Transverse colon (tissue), 4 donors: ENCODE measurements at regions not wholly inside any gene's neighbourhood (a gene's known extent, or its start where the extent isn't known, plus 50 kb on each side); places are given as distances from the start of the nearest gene placed in this dataset.

Experiments used
- DNase-seq: peaks from one replicate; pipeline ENCODE4 v3.0.0-alpha.2; 2019
- H3K27ac ChIP-seq, 4 donors: fragments of 200-600 bp; sonication (generic); 2 replicates each; pipeline ENCODE4 v1.5.1; 2016 to 2018; ENCODE audit warnings: inconsistent platforms in 4 of 4
- H3K27me3 ChIP-seq: fragments of 200-600 bp; sonication (generic); 2 replicates; pipeline ENCODE4 v1.5.1; 2017; ENCODE audit warnings: inconsistent platforms
- H3K36me3 ChIP-seq, 4 donors: fragments of 200-600 bp; sonication (generic); 2 replicates each; pipeline ENCODE4 v1.5.1; 2017 to 2019; ENCODE audit warnings: inconsistent platforms in 4 of 4
- H3K4me1 ChIP-seq, 4 donors: fragments of 200-600 bp; sonication (generic); 2 replicates each; pipeline ENCODE4 v1.5.1; 2017 to 2020; ENCODE audit warnings: inconsistent platforms in 4 of 4
- H3K4me3 ChIP-seq, 4 donors: fragments of 200-600 bp; sonication (generic); 1 replicate in 1 of 4; 2 replicates in 3 of 4; pipeline versions ENCODE4 v1.5.1 to v1.6.1; 2017 to 2019; ENCODE audit warnings: inconsistent platforms in 4 of 4
- H3K9me3 ChIP-seq, 2 donors: fragments of 200-600 bp; sonication (generic); 2 replicates each; pipeline ENCODE4 v1.5.1; 2017 to 2019; ENCODE audit warnings: inconsistent platforms in 2 of 2
- CTCF ChIP-seq, 5 experiments: fragments of 200-600 bp in 3 of 5; fragments of 450-650 bp in 2 of 5; sonication (generic) in 3 of 5; IDR thresholded peaks; 1 replicate in 2 of 5; 2 replicates in 3 of 5; pipeline ENCODE4 v1.5.1; 2016 to 2017; ENCODE audit warnings: antibody characterized with exemption in 5 of 5, inconsistent platforms in 3 of 5, mild to moderate bottlenecking in 2 of 5, moderate library complexity in 1 of 5
- EP300 ChIP-seq: sonication (generic); formaldehyde crosslinking; IDR thresholded peaks from one replicate; pipeline ENCODE4 v1.6.1; 2017; ENCODE audit warnings: antibody characterized with exemption, low read depth
- POLR2A ChIP-seq: fragments of 450-650 bp; IDR thresholded peaks from one replicate; pipeline ENCODE4 v1.6.1; 2016; ENCODE audit warnings: antibody characterized with exemption, mild to moderate bottlenecking, moderate library complexity
- POLR2AphosphoS5 ChIP-seq, 3 donors: sonication (generic); formaldehyde crosslinking; IDR thresholded peaks; one replicate each; pipeline ENCODE4 v1.6.1; 2016; ENCODE audit warnings: antibody characterized with exemption in 3 of 3
- WGBS, 2 donors: methylation state at CpG; one replicate each; pipeline ENCODE4 v1.1.5; 2018; ENCODE audit warnings: low coverage in 1 of 2; 5-methylcytosine and 5-hydroxymethylcytosine counted together
- in situ Hi-C, 4 donors: fragments of 200-750 bp; cut with MboI; loops; one replicate each; pipeline versions ENCODE4 v1.15.0 to v1.15.1; 2017; ENCODE audit warnings: low sequenced_read_pairs in 3 of 4, low pct_ligation_motif_present in 1 of 4, low pct_unique_long_range_greater_than_20kb in 1 of 4
- intact Hi-C: fragments of 100-400 bp; cut with DNase I; formaldehyde crosslinking; loops from one replicate; pipeline ENCODE4 v1.15.1; 2023; ENCODE audit warnings: low total_unique reads

DNA sequence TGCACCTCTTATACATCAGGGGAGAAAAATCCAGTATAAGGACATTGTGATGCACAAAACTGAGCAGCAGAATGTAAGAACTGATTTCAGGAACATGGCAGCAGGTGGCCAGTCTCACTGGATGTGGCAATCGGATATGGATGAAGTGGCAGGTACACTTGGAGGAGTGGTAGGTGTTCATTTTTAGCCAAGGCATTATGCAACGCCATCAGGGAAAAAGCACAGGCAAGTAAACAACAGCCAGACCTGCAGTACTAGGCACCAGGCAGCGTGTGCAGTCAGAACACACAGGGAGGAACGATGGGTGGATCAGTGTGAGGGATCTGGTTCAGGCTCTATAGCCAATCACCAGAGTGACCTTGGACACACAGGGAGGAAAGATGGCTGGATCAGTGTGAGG, 77.4 kb upstream of the GCFC2 start:
- H3K27me3 ChIP-seq = no peaks in the 10 kb centered on the region
- H3K36me3 ChIP-seq = no peaks in the 10 kb centered on the region
- intact Hi-C loops = no loop called here
- H3K4me1 ChIP-seq = no peaks in the 10 kb centered on the region
- no peaks in the 10 kb centered on the region for H3K9me3 ChIP-seq
- no peak overlapping the region for H3K27ac ChIP-seq
- DNase-seq = no peak
- no peak overlapping the region for H3K4me3 ChIP-seq
- in situ Hi-C loops = no loop called here
- TF ChIP-seq EP300 (no peak), POLR2A (no peak), CTCF (IDR thresholded peaks at IDR 0.05) (no peak), POLR2AphosphoS5 (IDR thresholded peaks at IDR 0.05) (no peak)
- 76 to 77% methylated on average over 4 of the region's 4 CpGs for WGBS, 2 donors

GRCh38 chr2:75787532-75788132, 76.9 kb upstream of the GCFC2 start:
- H3K36me3 ChIP-seq = no peaks in the 10 kb centered on the region
- no peaks in the 10 kb centered on the region for H3K4me1 ChIP-seq
- TF ChIP-seq CTCF (IDR thresholded peaks at IDR 0.05) (peak; percentile 25 to 45 (median 34)), POLR2AphosphoS5 (IDR thresholded peaks at IDR 0.05) (no peak)
- H3K27ac ChIP-seq = no peak overlapping the region
- DNase-seq = no peak
- WGBS, 2 donors = 24 to 26% methylated on average over 5 of the region's 5 CpGs
- in situ Hi-C loops (no loop called here), intact Hi-C loops (no loop called here)
- no peaks in the 10 kb centered on the region for H3K9me3 ChIP-seq
- no peaks in the 10 kb centered on the region for H3K27me3 ChIP-seq
- no peak overlapping the region for H3K4me3 ChIP-seq

DNA sequence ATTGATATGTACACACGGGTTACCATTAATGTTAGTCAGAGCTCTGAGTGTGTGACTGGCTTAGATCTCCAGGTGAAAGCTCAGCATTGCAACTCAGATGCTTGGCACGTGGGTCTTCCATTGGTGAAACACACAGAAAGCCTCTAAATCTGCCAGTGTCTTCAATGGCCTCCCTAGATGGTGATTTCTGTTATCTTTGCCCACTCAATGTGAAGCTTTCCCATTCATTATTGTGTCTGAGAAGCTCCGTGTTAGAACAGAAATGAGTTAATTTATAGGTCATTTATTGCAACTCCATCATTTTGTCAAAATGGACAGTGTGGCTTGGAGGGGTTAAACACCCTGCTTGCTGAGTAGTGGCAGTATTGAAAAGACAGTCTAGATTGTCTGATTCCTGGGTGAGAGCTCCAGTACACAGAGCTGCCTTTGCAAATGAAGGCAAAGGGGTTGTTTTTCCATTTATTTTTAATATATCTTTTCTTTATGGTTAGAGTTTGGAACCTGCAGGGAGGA, 64.7 kb upstream of the GCFC2 start:
- intact Hi-C loops = no loop called here
- DNase-seq = no peak
- no peaks in the 10 kb centered on the region for H3K9me3 ChIP-seq
- H3K27ac ChIP-seq = no peak overlapping the region
- WGBS, 2 donors = 41 to 43% methylated on average over 1 to 3 of the region's 3 CpGs
- in situ Hi-C loops = no loop called here
- no peaks in the 10 kb centered on the region for H3K36me3 ChIP-seq
- peaks cover 3% of the 10 kb centered on the region for H3K27me3 ChIP-seq
- H3K4me1 ChIP-seq = no peaks in the 10 kb centered on the region
- TF ChIP-seq POLR2AphosphoS5 (IDR thresholded peaks at IDR 0.05) = no peak
- TF ChIP-seq CTCF (IDR thresholded peaks at IDR 0.05) = no peak
- no peak for TF ChIP-seq EP300
- TF ChIP-seq POLR2A = no peak
- no peak overlapping the region for H3K4me3 ChIP-seq

DNA sequence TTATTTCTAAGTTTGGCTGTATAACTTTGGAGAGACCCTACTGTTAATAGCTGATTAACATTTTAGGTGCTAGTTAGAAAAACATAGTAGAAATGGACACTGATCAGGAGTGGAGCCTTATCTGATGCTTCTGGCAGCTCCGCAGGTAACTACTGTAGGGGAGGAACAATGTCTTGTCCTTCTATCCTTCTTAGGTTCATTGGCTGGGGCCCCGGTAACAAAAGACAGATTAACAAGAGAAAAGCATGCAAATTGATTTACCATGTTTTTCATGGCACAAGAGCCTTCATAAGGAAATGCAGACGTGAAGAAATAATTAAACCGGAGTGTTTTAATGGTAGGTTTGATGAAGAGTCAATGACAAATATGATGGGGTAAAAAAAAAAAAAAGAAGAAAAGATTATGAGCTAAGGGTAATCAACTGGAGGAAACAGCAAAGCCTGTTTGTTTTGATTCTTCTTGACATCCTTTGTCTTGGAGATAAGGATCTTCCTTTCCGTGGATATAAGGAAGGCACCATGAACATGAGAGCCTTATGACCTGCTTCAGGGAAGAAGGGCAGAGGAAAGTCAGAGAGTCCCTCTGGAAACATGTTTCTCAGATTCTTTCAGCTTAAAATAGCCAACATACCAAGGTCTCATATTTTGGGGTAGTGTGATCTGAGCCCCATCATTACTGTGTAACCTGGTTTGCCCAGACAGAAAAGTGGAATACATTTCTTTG, 62.4 kb upstream of the GCFC2 start:
- Histone ChIP-seq H3K27me3 (peaks cover 3% of the 10 kb centered on the region), H3K4me3 (no peak overlapping the region), H3K36me3 (no peaks in the 10 kb centered on the region), H3K9me3 (no peaks in the 10 kb centered on the region), H3K27ac (no peak overlapping the region), H3K4me1 (no peaks in the 10 kb centered on the region)
- no peak for DNase-seq
- TF ChIP-seq POLR2A (no peak), EP300 (no peak), POLR2AphosphoS5 (IDR thresholded peaks at IDR 0.05) (no peak), CTCF (IDR thresholded peaks at IDR 0.05) (no peak)
- 64 to 73% methylated on average over 3 to 5 of the region's 5 CpGs for WGBS, 2 donors
- intact Hi-C loops (no loop called here), in situ Hi-C loops (no loop called here)
